ENCODE measurements at regions not wholly inside any gene's neighbourhood (a gene's known extent, or its start where the extent isn't known, plus 50 kb on each side); places are given as distances from the start of the nearest gene placed in this dataset.
A peak's percentile ranks its signal among the peaks of the same experiment; 100 is the strongest.

GRCh38 chr3:117990627-117991026 lies 1044.0 kb downstream of the IGSF11 start:
- ATAC-seq (ENCODE audit: low read depth): no peak
- POLR2A ChIA-PET: no interaction called here
- H3K9me3 Mint-ChIP-seq: no peaks in the 10 kb centered on the region

GRCh38 chr3:117995842-117996437 lies 1038.7 kb downstream of the IGSF11 start:
- TF ChIP-seq CTCF (IDR thresholded peaks at IDR 0.05): no peak
- ChIA-PET POLR2A (no interaction called here), CTCF (interaction anchor here (1.1 kb wide), 1 partner anchor 9 kb away, joined by 3 read pairs; no protein-coding TSS in a partner anchor)
- Mint-ChIP-seq H3K27me3 (peaks cover 6% of the 10 kb centered on the region), H3K27ac (no peak overlapping the region), H3K9me3 (no peaks in the 10 kb centered on the region), H3K4me3 (no peak overlapping the region), H3K36me3 (ENCODE audit: low read depth) (no peaks in the 10 kb centered on the region), H3K4me1 (no peaks in the 10 kb centered on the region)
- ATAC-seq (ENCODE audit: low read depth) (no peak), DNase-seq (no peak)
- intact Hi-C loops (cut with micrococcal nuclease): no loop called here

More at GRCh38 chr3:117990627-117991026, 1044.0 kb downstream of the IGSF11 start:
- CTCF ChIA-PET: no interaction called here
- intact Hi-C loops (cut with micrococcal nuclease): no loop called here
- peaks cover 6% of the 10 kb centered on the region for H3K27me3 Mint-ChIP-seq
- no peak for TF ChIP-seq CTCF (IDR thresholded peaks at IDR 0.05)
- no peak overlapping the region for H3K27ac Mint-ChIP-seq
- H3K4me3 Mint-ChIP-seq: no peak overlapping the region
- DNase-seq: no peak
- H3K36me3 Mint-ChIP-seq (ENCODE audit: low read depth): no peaks in the 10 kb centered on the region
- no peaks in the 10 kb centered on the region for H3K4me1 Mint-ChIP-seq

GRCh38 chr3:117997201-117998049 lies 1037.2 kb downstream of the IGSF11 start:
- DNase-seq (peak; percentile 30), ATAC-seq (ENCODE audit: low read depth) (peak; percentile 77)
- intact Hi-C loops (cut with micrococcal nuclease): no loop called here
- Mint-ChIP-seq H3K27me3 (peaks cover 6% of the 10 kb centered on the region), H3K4me3 (no peak overlapping the region), H3K36me3 (ENCODE audit: low read depth) (no peaks in the 10 kb centered on the region), H3K27ac (no peak overlapping the region), H3K4me1 (no peaks in the 10 kb centered on the region), H3K9me3 (no peaks in the 10 kb centered on the region)
- ChIA-PET POLR2A (no interaction called here), CTCF (interaction anchor here (1.0 kb wide), 1 partner anchor 978 kb away, joined by 3 read pairs; no protein-coding TSS in a partner anchor)
- no peak for TF ChIP-seq CTCF (IDR thresholded peaks at IDR 0.05)

- intact Hi-C loops (cut with micrococcal nuclease): no loop called here
- no peak for TF ChIP-seq CTCF (IDR thresholded peaks at IDR 0.05)
- ChIA-PET POLR2A (no interaction called here), CTCF (no interaction called here)
- Mint-ChIP-seq H3K27ac (no peak overlapping the region), H3K4me3 (no peak overlapping the region), H3K27me3 (peaks cover 6% of the 10 kb centered on the region), H3K9me3 (no peaks in the 10 kb centered on the region), H3K36me3 (ENCODE audit: low read depth) (no peaks in the 10 kb centered on the region), H3K4me1 (no peaks in the 10 kb centered on the region)
- no peak for ATAC-seq (ENCODE audit: low read depth)
- DNase-seq: no peak
These were observed 1036.6 kb downstream of the IGSF11 start for GRCh38 chr3:117998071-117998470.

- H3K36me3 Mint-ChIP-seq (ENCODE audit: low read depth): no peaks in the 10 kb centered on the region
- ChIA-PET CTCF (no interaction called here), POLR2A (no interaction called here)
- no peak for ATAC-seq (ENCODE audit: low read depth)
- TF ChIP-seq CTCF (IDR thresholded peaks at IDR 0.05): no peak
- H3K4me1 Mint-ChIP-seq: no peaks in the 10 kb centered on the region
- H3K27ac Mint-ChIP-seq: no peak overlapping the region
- no peak for DNase-seq
- intact Hi-C loops (cut with micrococcal nuclease): no loop called here
- no peak overlapping the region for H3K4me3 Mint-ChIP-seq
- H3K27me3 Mint-ChIP-seq: peaks cover 2% of the 10 kb centered on the region
- no peaks in the 10 kb centered on the region for H3K9me3 Mint-ChIP-seq
These were observed 1034.4 kb downstream of the IGSF11 start for GRCh38 chr3:118000219-118000618.
